ENCODE measurements at regions not wholly inside any gene's neighbourhood (a gene's known extent, or its start where the extent isn't known, plus 50 kb on each side); places are given as distances from the start of the nearest gene placed in this dataset.

DNA sequence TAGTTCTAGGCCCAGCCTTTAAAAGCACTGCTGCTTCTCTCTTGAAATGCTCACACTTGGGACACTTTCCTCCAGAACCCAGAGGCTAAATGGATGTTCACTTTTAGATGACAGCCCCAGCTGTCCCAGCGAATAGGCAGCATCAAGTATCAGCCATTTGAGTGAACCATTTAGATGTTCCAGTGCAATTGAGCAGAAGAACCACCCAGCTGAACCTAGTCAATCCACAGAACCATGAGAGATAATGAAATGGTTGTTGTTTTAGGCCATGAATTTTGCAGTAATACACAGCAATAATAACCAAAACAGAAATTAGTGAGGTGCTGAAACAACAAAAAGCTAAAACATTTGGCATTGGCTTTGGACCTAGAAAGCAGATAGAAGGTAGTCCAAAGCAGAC lies 273.9 kb downstream of the ETV1 start:
- no peak overlapping the region for H3K4me2 ChIP-seq (ENCODE audit: low read length)
- H3K27ac ChIP-seq (ENCODE audit: low read length), result no peak overlapping the region
- no peaks in the 10 kb centered on the region for H3K79me2 ChIP-seq (ENCODE audit: low read length)
- TF ChIP-seq, protein P1, sequence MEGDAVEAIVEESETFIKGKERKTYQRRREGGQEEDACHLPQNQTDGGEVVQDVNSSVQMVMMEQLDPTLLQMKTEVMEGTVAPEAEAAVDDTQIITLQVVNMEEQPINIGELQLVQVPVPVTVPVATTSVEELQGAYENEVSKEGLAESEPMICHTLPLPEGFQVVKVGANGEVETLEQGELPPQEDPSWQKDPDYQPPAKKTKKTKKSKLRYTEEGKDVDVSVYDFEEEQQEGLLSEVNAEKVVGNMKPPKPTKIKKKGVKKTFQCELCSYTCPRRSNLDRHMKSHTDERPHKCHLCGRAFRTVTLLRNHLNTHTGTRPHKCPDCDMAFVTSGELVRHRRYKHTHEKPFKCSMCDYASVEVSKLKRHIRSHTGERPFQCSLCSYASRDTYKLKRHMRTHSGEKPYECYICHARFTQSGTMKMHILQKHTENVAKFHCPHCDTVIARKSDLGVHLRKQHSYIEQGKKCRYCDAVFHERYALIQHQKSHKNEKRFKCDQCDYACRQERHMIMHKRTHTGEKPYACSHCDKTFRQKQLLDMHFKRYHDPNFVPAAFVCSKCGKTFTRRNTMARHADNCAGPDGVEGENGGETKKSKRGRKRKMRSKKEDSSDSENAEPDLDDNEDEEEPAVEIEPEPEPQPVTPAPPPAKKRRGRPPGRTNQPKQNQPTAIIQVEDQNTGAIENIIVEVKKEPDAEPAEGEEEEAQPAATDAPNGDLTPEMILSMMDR (IDR thresholded peaks at IDR 0.05; ENCODE audit: low read depth, low read length), result no peak
- no peak for TF ChIP-seq EZH2phosphoT487 (IDR thresholded peaks at IDR 0.05; ENCODE audit: low read depth)
- no peak overlapping the region for H3K9ac ChIP-seq (ENCODE audit: low read length)
- no peaks in the 10 kb centered on the region for H3K9me3 ChIP-seq (ENCODE audit: insufficient read depth, low read length)
- H3K36me3 ChIP-seq (replicated peaks; ENCODE audit: low read depth, low read length), result no peaks in the 10 kb centered on the region
- H3K27me3 ChIP-seq (ENCODE audit: low read depth, low read length), result no peaks in the 10 kb centered on the region
- H3K4me3 ChIP-seq (ENCODE audit: low read length), result no peak overlapping the region
- H4K20me1 ChIP-seq (ENCODE audit: insufficient read depth, low read length), result no peaks in the 10 kb centered on the region
- no peak overlapping the region for H2AFZ ChIP-seq (ENCODE audit: low read depth, low read length)
- H3K4me1 ChIP-seq (ENCODE audit: low read length), result no peaks in the 10 kb centered on the region

DNA sequence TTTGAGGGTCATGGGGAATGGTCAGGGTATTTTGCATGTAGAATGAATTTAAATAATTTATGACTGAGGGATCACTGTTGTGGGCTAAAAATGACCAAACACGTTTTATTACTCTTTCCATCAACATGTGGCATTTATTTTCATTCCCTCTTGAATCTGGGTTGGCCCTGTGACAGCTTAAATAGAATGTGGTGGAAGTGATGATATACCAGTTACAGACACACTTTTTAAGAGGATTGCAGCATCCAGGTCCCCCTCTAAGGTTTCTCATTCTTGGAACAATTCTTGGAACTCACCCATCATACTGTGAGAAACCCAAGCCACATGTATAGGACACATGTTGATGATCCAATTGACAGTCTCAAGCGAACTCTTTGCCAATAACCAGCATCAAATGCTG lies 272.4 kb downstream of the ETV1 start:
- Histone ChIP-seq H3K27ac (ENCODE audit: low read length) (no peak overlapping the region), H2AFZ (ENCODE audit: low read depth, low read length) (no peak overlapping the region), H3K4me2 (ENCODE audit: low read length) (no peak overlapping the region), H3K9ac (ENCODE audit: low read length) (no peak overlapping the region), H3K36me3 (replicated peaks; ENCODE audit: low read depth, low read length) (no peaks in the 10 kb centered on the region), H3K4me3 (ENCODE audit: low read length) (no peak overlapping the region), H3K4me1 (ENCODE audit: low read length) (no peaks in the 10 kb centered on the region), H3K27me3 (ENCODE audit: low read depth, low read length) (no peaks in the 10 kb centered on the region), H3K9me3 (ENCODE audit: insufficient read depth, low read length) (no peaks in the 10 kb centered on the region), H4K20me1 (ENCODE audit: insufficient read depth, low read length) (no peaks in the 10 kb centered on the region), H3K79me2 (ENCODE audit: low read length) (no peaks in the 10 kb centered on the region)
- TF ChIP-seq EZH2phosphoT487 (IDR thresholded peaks at IDR 0.05; ENCODE audit: low read depth), result no peak
- TF ChIP-seq, protein P1 (IDR thresholded peaks at IDR 0.05; ENCODE audit: low read depth, low read length), result no peak

DNA sequence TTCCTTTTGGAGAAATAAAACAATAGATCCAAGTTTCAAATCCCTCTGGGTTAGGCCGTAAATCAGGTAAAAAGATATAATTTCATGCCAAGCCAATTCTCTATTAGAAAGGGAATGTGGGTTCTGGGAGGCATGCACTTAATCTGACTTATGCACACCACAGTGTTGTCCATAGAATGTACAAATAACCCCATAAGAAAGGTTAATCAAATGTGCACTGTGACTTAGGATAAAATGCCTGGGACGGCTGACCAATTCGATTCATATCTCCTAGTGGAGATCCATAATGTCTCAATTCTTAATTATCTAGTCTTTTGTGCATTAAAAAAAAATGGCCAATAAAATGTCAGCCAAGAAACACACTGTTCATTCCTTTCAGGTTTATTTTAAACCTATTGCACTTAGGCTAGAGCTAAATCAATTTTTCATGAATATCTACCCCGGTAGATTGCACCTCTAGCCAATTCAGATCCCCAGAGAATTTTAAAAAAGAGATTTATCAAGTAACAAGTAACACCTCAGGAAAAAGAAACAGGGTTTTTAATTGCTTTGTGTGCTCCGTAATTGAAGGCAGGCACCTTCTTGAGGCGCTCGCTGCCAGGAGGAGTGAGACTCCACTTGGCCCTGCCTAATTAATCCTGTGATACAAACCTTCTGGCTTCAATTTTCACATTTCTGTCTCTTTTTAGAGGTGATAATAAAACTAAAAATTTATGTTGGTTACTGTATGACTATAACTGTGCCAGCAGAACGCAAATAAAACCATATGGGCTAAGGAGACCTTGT lies 265.1 kb downstream of the ETV1 start:
- Histone ChIP-seq H3K4me2 (ENCODE audit: low read length) (no peak overlapping the region), H3K27ac (ENCODE audit: low read length) (no peak overlapping the region), H3K27me3 (ENCODE audit: low read depth, low read length) (no peaks in the 10 kb centered on the region), H3K36me3 (replicated peaks; ENCODE audit: low read depth, low read length) (no peaks in the 10 kb centered on the region), H2AFZ (ENCODE audit: low read depth, low read length) (no peak overlapping the region), H3K79me2 (ENCODE audit: low read length) (no peaks in the 10 kb centered on the region), H3K9me3 (ENCODE audit: insufficient read depth, low read length) (no peaks in the 10 kb centered on the region), H3K4me3 (ENCODE audit: low read length) (no peak overlapping the region), H4K20me1 (ENCODE audit: insufficient read depth, low read length) (no peaks in the 10 kb centered on the region), H3K4me1 (ENCODE audit: low read length) (no peaks in the 10 kb centered on the region), H3K9ac (ENCODE audit: low read length) (no peak overlapping the region)
- no peak for TF ChIP-seq EZH2phosphoT487 (IDR thresholded peaks at IDR 0.05; ENCODE audit: low read depth)
- TF ChIP-seq, protein P1 (IDR thresholded peaks at IDR 0.05; ENCODE audit: low read depth, low read length), result no peak

DNA sequence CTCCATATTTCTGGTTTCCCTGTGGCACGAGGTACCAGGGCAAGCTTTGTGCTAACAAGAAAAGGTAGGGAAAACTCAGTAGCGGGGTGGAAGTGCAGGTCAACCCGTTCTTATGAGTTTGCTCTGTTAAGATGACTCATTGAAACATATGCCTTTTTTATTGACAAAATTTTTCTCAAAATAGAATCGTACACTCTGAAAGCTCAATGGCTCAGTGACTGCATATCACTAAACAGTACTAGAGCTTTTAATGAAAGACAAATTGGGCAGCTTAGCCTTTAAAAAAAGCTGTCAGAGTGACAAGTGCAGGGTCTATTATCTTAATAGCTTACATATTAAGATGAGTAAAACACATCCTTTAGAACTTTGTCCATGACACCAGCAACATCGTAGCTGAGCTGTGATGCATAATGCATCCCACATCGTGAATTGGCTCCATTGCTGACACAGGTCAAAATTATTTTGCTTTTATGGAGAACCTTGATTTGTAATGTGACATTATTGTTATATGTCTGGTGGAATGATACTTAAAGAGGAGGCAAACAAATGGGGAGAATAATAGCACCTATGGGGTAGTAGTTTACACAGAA lies 264.4 kb downstream of the ETV1 start:
- no peak for TF ChIP-seq EZH2phosphoT487 (IDR thresholded peaks at IDR 0.05; ENCODE audit: low read depth)
- TF ChIP-seq, protein P1 (IDR thresholded peaks at IDR 0.05; ENCODE audit: low read depth, low read length), result no peak
- H3K27ac ChIP-seq (ENCODE audit: low read length), result no peak overlapping the region
- no peaks in the 10 kb centered on the region for H3K79me2 ChIP-seq (ENCODE audit: low read length)
- H3K4me2 ChIP-seq (ENCODE audit: low read length), result no peak overlapping the region
- no peaks in the 10 kb centered on the region for H3K36me3 ChIP-seq (replicated peaks; ENCODE audit: low read depth, low read length)
- no peak overlapping the region for H2AFZ ChIP-seq (ENCODE audit: low read depth, low read length)
- H3K4me3 ChIP-seq (ENCODE audit: low read length), result no peak overlapping the region
- H3K9me3 ChIP-seq (ENCODE audit: insufficient read depth, low read length), result no peaks in the 10 kb centered on the region
- H3K9ac ChIP-seq (ENCODE audit: low read length), result no peak overlapping the region
- H3K27me3 ChIP-seq (ENCODE audit: low read depth, low read length), result no peaks in the 10 kb centered on the region
- H4K20me1 ChIP-seq (ENCODE audit: insufficient read depth, low read length), result no peaks in the 10 kb centered on the region
- no peaks in the 10 kb centered on the region for H3K4me1 ChIP-seq (ENCODE audit: low read length)

All from OCI-LY3 (cell line).